GM12873 (cell line): ENCODE measurements at regions not wholly inside any gene's neighbourhood (a gene's known extent, or its start where the extent isn't known, plus 50 kb on each side); places are given as distances from the start of the nearest gene placed in this dataset.

ENCODE experiments used
- CTCF ChIP-seq: IDR thresholded peaks from 2 replicates; pipeline ENCODE4 v1.5.1; 2012; ENCODE audit warnings: low read depth, mild to moderate bottlenecking, moderate library complexity, low read length, control low read depth; ENCODE audit not compliant: insufficient read depth; ENCODE audit errors: missing control alignments

GRCh38 chr13:31081316-31081715 is 80.4 kb downstream of the HSPH1 start:
- TF ChIP-seq CTCF = no peak

GRCh38 chr13:31074756-31075155 is 86.9 kb downstream of the HSPH1 start:
- TF ChIP-seq CTCF = no peak

- no peak for TF ChIP-seq CTCF
Measured at GRCh38 chr13:31073859-31074718, 87.6 kb downstream of the HSPH1 start.

- no peak for TF ChIP-seq CTCF
Measured at GRCh38 chr13:31072041-31072440, 89.7 kb downstream of the HSPH1 start.

- TF ChIP-seq CTCF = no peak
Measured at GRCh38 chr13:31069808-31070534, 91.7 kb downstream of the HSPH1 start.

GRCh38 chr13:31068119-31068423 is 93.6 kb downstream of the HSPH1 start:
- no peak for TF ChIP-seq CTCF

GRCh38 chr13:31067416-31068118 is 94.1 kb downstream of the HSPH1 start:
- TF ChIP-seq CTCF = no peak
